Epithelial cell of proximal tubule (primary cell): ENCODE measurements at regions not wholly inside any gene's neighbourhood (a gene's known extent, or its start where the extent isn't known, plus 50 kb on each side); places are given as distances from the start of the nearest gene placed in this dataset.
A peak's percentile ranks its signal among the peaks of the same experiment; 100 is the strongest.
"Not testable (repeated sequence)": the region's sequence is repeated elsewhere in the genome, so short reads cannot be mapped to it uniquely, and the experiment has no call there.

Experiments
- DNase-seq: peaks from one replicate; pipeline ENCODE4 v3.0.0-alpha.2; 2011; ENCODE audit warnings: low read depth
- H3K4me3 ChIP-seq: 2 replicates; pipeline ENCODE4 v1.5.1; 2011; ENCODE audit warnings: low read depth, mild to moderate bottlenecking, low read length
- CTCF ChIP-seq: conservative IDR thresholded peaks from 2 replicates; pipeline ENCODE4 v1.5.1; 2012; ENCODE audit warnings: low read depth, mild to moderate bottlenecking, low read length

GRCh38 chr3:74165211-74165610, 449.2 kb downstream of the CNTN3 start:
- H3K4me3 ChIP-seq, result no peak overlapping the region
- no peak for DNase-seq
- no peak for TF ChIP-seq CTCF

- DNase-seq, result no peak
- TF ChIP-seq CTCF, result no peak
- H3K4me3 ChIP-seq, result no peak overlapping the region
These were observed 465.0 kb downstream of the CNTN3 start for GRCh38 chr3:74149466-74149865.

- H3K4me3 ChIP-seq, result no peak overlapping the region
- no peak for DNase-seq
- TF ChIP-seq CTCF, result no peak
These were observed 469.2 kb downstream of the CNTN3 start for GRCh38 chr3:74145277-74145676.

GRCh38 chr3:74139648-74140047, 474.8 kb downstream of the CNTN3 start:
- H3K4me3 ChIP-seq, result no peak overlapping the region
- peak; percentile 41 for TF ChIP-seq CTCF
- DNase-seq, result no peak

GRCh38 chr3:74137790-74138189, 476.7 kb downstream of the CNTN3 start:
- no peak for TF ChIP-seq CTCF
- no peak overlapping the region for H3K4me3 ChIP-seq
- DNase-seq, result no peak

- DNase-seq, result no peak
- no peak overlapping the region for H3K4me3 ChIP-seq
- TF ChIP-seq CTCF, result no peak
These were observed 478.7 kb downstream of the CNTN3 start for GRCh38 chr3:74135808-74136207.

GRCh38 chr3:74134831-74135230, 479.6 kb downstream of the CNTN3 start:
- no peak for TF ChIP-seq CTCF
- no peak for DNase-seq
- H3K4me3 ChIP-seq, result no peak overlapping the region

GRCh38 chr3:74131546-74132328, 482.7 kb downstream of the CNTN3 start:
- not testable (repeated sequence) for H3K4me3 ChIP-seq, DNase-seq
